ENCODE measurements at regions not wholly inside any gene's neighbourhood (a gene's known extent, or its start where the extent isn't known, plus 50 kb on each side); places are given as distances from the start of the nearest gene placed in this dataset.

DNA sequence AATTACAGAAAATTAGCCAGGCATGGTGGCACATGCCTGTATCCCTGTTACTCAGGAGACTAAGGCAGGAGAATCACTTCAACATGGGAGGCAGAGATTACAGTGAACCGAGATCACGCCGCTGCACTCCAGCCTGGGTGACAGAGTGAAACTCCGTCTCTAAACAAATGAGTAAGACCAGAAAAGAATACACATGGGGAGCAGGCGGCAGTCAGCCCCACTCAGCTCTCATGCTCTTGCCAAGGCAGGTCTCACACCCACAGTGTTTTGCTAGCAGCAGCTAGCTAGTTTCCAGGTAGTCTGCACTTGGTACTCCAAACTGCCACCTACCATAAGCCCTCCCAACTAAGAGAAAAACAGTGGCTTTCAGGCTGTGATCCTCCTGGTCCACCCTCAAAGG, 722.3 kb upstream of the CTNND2 start:
- TF ChIP-seq CTCF (conservative IDR thresholded peaks at IDR 0.05) (no peak), ZFX (IDR thresholded peaks at IDR 0.05) (no peak)
